ENCODE measurements at regions not wholly inside any gene's neighbourhood (a gene's known extent, or its start where the extent isn't known, plus 50 kb on each side); places are given as distances from the start of the nearest gene placed in this dataset.
A peak's percentile ranks its signal among the peaks of the same experiment; 100 is the strongest.

DNA sequence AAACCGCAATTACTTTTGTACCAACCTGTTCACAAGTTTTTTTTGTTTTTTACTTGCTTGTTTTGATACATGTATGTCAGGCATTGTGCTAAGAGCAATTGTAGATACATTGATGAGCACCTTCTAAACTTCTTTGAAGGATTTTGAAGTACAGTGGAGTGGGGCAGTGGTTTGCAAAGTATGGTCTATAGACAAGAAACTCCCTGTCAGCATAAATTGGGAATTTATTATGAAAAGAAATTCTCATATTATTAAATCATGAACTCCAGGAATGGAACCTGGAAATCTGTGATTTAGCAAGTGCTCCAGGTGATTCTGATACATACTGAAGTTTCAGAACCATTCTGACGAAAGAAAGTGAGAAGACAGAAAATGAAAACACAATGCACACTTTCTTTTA, 733.4 kb downstream of the C4orf33 start:
- Histone ChIP-seq H2AK5ac (ENCODE audit: low read depth, low read length) (no peak overlapping the region), H3K9ac (ENCODE audit: low read depth, low read length) (no peak overlapping the region), H4K20me1 (ENCODE audit: insufficient read depth, low read length) (no peaks in the 10 kb centered on the region), H3K27me3 (ENCODE audit: control insufficient read depth, insufficient read depth, low read length) (no peaks in the 10 kb centered on the region), H3K56ac (ENCODE audit: extremely low read depth, insufficient read depth, low read length) (no peak overlapping the region), H4K8ac (ENCODE audit: low read depth in 2 of 2, low read length in 2 of 2) (no peak overlapping the region), H2BK120ac (ENCODE audit: low read depth, low read length) (no peak overlapping the region), H4K5ac (ENCODE audit: low read depth, low read length) (no peak overlapping the region), H2AFZ (replicated peaks; ENCODE audit: low read length, poor library complexity) (no peak overlapping the region), H3K4ac (ENCODE audit: low read depth, low read length) (no peak overlapping the region), H2BK5ac (ENCODE audit: low read depth, low read length, poor library complexity, severe bottlenecking) (no peak overlapping the region), H3K4me3 (ENCODE audit: insufficient read depth, low read depth, low read length) (no peak overlapping the region), H3K4me2 (ENCODE audit: low read depth, low read length) (no peak overlapping the region), H4K91ac (ENCODE audit: insufficient read depth, low read depth, low read length) (no peak overlapping the region), H2BK15ac (ENCODE audit: low read depth, low read length) (no peak overlapping the region), H3K14ac (replicated peaks; ENCODE audit: low read depth, low read length) (no peak overlapping the region), H2AK9ac (replicated peaks; ENCODE audit: low read depth, low read length, poor library complexity) (no peak overlapping the region), H3K36me3 (ENCODE audit: control insufficient read depth, insufficient read depth, low read length) (no peaks in the 10 kb centered on the region), H3K79me1 (ENCODE audit: low read depth in 1 of 2, low read length in 2 of 2) (no peaks in the 10 kb centered on the region), H3K4me1 (ENCODE audit: control insufficient read depth, insufficient read depth, low read length) (no peaks in the 10 kb centered on the region), H3K9me1 (ENCODE audit: insufficient read depth, low read length) (no peaks in the 10 kb centered on the region), H2BK20ac (ENCODE audit: low read depth, low read length) (no peak overlapping the region), H3K23ac (ENCODE audit: low read depth, low read length) (no peak overlapping the region), H3K27ac (ENCODE audit: insufficient read depth, low read length) (no peak overlapping the region), H3K9me3 (ENCODE audit: control insufficient read depth, insufficient read depth, low read length) (no peaks in the 10 kb centered on the region), H3K18ac (ENCODE audit: low read depth, low read length) (no peak overlapping the region)
- in situ Hi-C loops (cut with MboI; ENCODE audit: low sequenced_read_pairs), result no loop called here
- no TSS peak for BruUV-seq (replicated peaks)
- peak; percentile 74 for TF ChIP-seq MAFK (IDR thresholded peaks at IDR 0.05; ENCODE audit: low read depth, low read length)
- TF ChIP-seq MAZ (IDR thresholded peaks at IDR 0.05; ENCODE audit: borderline replicate concordance, low read depth, low read length), result no peak
- ChIA-PET CTCF (no interaction called here), POLR2A (ENCODE audit: unreplicated experiment) (no interaction called here)
- DNase-seq (no peak), ATAC-seq (ENCODE audit: low read depth) (no peak)
- dilution Hi-C loops (cut with HindIII; ENCODE audit: low sequenced_read_pairs, unreplicated experiment), result no loop called here
- WGBS, 2 experiments (ENCODE audit: extremely low coverage in 2 of 2, insufficient read length in 1 of 2), result no CpG with 5 or more reads among the region's 2 CpGs
- intact Hi-C loops (cut with micrococcal nuclease), result no loop called here

All from IMR-90 (cell line).